ENCODE measurements at regions not wholly inside any gene's neighbourhood (a gene's known extent, or its start where the extent isn't known, plus 50 kb on each side); places are given as distances from the start of the nearest gene placed in this dataset.

- Histone ChIP-seq H3K9me2 (ENCODE audit: insufficient read depth) (no peaks in the 10 kb centered on the region), H3K79me2 (replicated peaks; ENCODE audit: insufficient read depth) (no peaks in the 10 kb centered on the region), H3K27me3 (ENCODE audit: insufficient read depth) (peaks cover 7% of the 10 kb centered on the region), H3K4me2 (no peak overlapping the region), H3K36me3 (ENCODE audit: insufficient read depth) (no peaks in the 10 kb centered on the region), H4K20me1 (replicated peaks; ENCODE audit: insufficient read depth) (no peaks in the 10 kb centered on the region), H2AFZ (no peak overlapping the region), H3K27ac (ENCODE audit: low read depth) (no peak overlapping the region), H3F3A (replicated peaks; ENCODE audit: low read depth) (0 out of 2 replicates have a peak, but pooled peaks cover 3% of the 10 kb centered on the region), H3K4me3 (no peak overlapping the region), H3K4me1 (ENCODE audit: insufficient read depth) (peaks cover 13% of the 10 kb centered on the region)
- no peak for TF ChIP-seq NANOG (IDR thresholded peaks at IDR 0.05; ENCODE audit: borderline replicate concordance)
- no peak for TF ChIP-seq STAT1 (IDR thresholded peaks at IDR 0.05; ENCODE audit: unreplicated experiment)
- ATAC-seq, result no peak
- Mint-ChIP-seq H3K27ac (no peak overlapping the region), H3K9me3 (no peaks in the 10 kb centered on the region; the same call in 2 of the 3 replicates), H3K36me3 (ENCODE audit: low read depth) (peaks cover 5% of the 10 kb centered on the region; the same call in 1 of the 3 replicates), H3K27me3 (ENCODE audit: insufficient read depth, low read depth, poor library complexity) (peaks cover 18% of the 10 kb centered on the region), H3K4me3 (no peak overlapping the region), H3K4me1 (peaks cover 45% of the 10 kb centered on the region)
- no peak for DNase-seq (ENCODE audit: low spot score)
Measured at GRCh38 chr3:193784822-193785221, 191.8 kb downstream of the OPA1 start.

DNA sequence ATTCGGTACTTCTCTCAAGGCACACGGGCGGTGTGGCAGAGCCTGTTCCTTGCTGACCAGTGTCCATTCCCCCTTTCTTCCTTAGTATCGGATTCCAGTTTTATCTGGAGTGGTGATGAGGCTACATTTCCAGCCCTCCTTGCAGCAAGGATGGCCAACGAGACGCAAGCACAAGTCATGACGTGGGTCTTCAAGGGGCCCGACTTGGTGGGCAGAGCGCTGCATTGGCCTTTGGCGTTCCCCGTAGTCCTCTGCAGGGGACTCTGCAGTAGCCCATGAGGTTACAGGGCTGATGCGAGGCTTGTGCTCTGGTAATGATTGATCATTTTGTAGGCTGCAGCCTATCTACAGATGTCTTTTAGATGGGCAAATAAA, 194.5 kb downstream of the OPA1 start:
- Histone ChIP-seq H3K4me3 (no peak overlapping the region), H3K4me2 (no peak overlapping the region), H3K27me3 (ENCODE audit: insufficient read depth) (no peaks in the 10 kb centered on the region; the same call in 1 of the 2 replicates), H3K27ac (ENCODE audit: low read depth) (no peak overlapping the region), H3K79me2 (replicated peaks; ENCODE audit: insufficient read depth) (no peaks in the 10 kb centered on the region), H2AFZ (no peak overlapping the region), H3K4me1 (ENCODE audit: insufficient read depth) (peaks cover 22% of the 10 kb centered on the region), H3F3A (replicated peaks; ENCODE audit: low read depth) (0 out of 2 replicates have a peak, but pooled peaks cover 3% of the 10 kb centered on the region), H3K36me3 (ENCODE audit: insufficient read depth) (no peaks in the 10 kb centered on the region), H3K9me2 (ENCODE audit: insufficient read depth) (0 out of 2 replicates have a peak, but pooled peaks cover 3% of the 10 kb centered on the region), H4K20me1 (replicated peaks; ENCODE audit: insufficient read depth) (no peaks in the 10 kb centered on the region)
- Mint-ChIP-seq H3K4me1 (peaks cover 49% of the 10 kb centered on the region), H3K27me3 (ENCODE audit: insufficient read depth, low read depth, poor library complexity) (peaks cover 15% of the 10 kb centered on the region), H3K36me3 (ENCODE audit: low read depth) (peaks cover 5% of the 10 kb centered on the region; the same call in 1 of the 3 replicates), H3K9me3 (no peaks in the 10 kb centered on the region; the same call in 2 of the 3 replicates), H3K27ac (no peak overlapping the region), H3K4me3 (no peak overlapping the region)
- no peak for TF ChIP-seq REST (IDR thresholded peaks at IDR 0.05; ENCODE audit: unreplicated experiment)
- TF ChIP-seq EZH2 (IDR thresholded peaks at IDR 0.05; ENCODE audit: low read depth, unreplicated experiment), result no peak
- TF ChIP-seq STAT1 (IDR thresholded peaks at IDR 0.05; ENCODE audit: unreplicated experiment), result no peak
- TF ChIP-seq, protein P1, sequence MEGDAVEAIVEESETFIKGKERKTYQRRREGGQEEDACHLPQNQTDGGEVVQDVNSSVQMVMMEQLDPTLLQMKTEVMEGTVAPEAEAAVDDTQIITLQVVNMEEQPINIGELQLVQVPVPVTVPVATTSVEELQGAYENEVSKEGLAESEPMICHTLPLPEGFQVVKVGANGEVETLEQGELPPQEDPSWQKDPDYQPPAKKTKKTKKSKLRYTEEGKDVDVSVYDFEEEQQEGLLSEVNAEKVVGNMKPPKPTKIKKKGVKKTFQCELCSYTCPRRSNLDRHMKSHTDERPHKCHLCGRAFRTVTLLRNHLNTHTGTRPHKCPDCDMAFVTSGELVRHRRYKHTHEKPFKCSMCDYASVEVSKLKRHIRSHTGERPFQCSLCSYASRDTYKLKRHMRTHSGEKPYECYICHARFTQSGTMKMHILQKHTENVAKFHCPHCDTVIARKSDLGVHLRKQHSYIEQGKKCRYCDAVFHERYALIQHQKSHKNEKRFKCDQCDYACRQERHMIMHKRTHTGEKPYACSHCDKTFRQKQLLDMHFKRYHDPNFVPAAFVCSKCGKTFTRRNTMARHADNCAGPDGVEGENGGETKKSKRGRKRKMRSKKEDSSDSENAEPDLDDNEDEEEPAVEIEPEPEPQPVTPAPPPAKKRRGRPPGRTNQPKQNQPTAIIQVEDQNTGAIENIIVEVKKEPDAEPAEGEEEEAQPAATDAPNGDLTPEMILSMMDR (conservative IDR thresholded peaks at IDR 0.05; ENCODE audit: low read depth in 2 of 2), result no peak
- DNase-seq (ENCODE audit: low spot score), result no peak
- ATAC-seq, result no peak
